ENCODE measurements at regions not wholly inside any gene's neighbourhood (a gene's known extent, or its start where the extent isn't known, plus 50 kb on each side); places are given as distances from the start of the nearest gene placed in this dataset.

DNA sequence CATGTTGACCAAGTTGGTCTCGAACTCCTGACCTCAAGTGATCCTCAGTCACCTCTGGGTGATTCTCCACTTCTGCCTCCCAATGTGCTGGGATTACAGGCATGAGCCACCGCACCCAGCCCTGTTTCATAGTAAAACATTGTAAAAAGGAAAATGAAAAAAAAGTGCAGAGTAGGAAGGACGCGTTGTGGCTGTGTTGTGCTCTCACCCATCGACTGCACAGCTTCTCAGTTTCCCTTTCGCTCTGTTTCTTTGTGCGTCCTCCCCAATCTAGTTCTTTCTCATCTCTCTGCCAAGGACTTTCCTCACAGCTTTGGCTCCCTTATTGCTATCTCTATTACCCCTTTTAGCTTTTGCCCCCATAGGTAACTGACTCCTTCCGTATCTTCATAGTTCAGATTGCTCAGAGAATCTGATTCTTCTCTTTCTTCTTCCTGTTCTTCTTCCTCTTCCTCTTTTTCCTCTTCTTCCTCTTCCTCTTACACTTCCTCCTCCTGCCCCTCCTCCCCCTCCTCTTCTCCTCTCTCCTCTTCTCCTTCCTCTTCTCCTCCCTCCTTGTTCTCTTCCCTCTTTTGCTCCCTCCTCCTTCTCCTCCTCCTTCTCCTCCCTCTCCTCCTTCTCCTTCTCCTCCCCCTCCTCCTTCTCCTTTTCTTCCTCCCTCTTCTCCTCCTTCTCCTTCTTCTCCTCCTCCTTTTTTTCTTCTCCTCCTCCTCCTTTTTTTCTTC, 81.1 kb upstream of the VGLL4 start:
- H3K27ac ChIP-seq (ENCODE audit: insufficient read depth, low read length, poor library complexity, severe bottlenecking), result no peak overlapping the region
- no peaks in the 10 kb centered on the region for H3K27me3 ChIP-seq (replicated peaks; ENCODE audit: control insufficient read depth, insufficient read depth, low read length, poor library complexity, severe bottlenecking)
- H3K4me3 ChIP-seq (ENCODE audit: insufficient read depth, low read depth, low read length, poor library complexity, severe bottlenecking), result no peak overlapping the region
- no peaks in the 10 kb centered on the region for H3K36me3 ChIP-seq (ENCODE audit: control insufficient read depth, insufficient read depth, low read length)
- no peak for DNase-seq
- H3K9me3 ChIP-seq (ENCODE audit: control insufficient read depth, low read length), result no peaks in the 10 kb centered on the region
- peaks cover 3% of the 10 kb centered on the region for H3K4me1 ChIP-seq (ENCODE audit: control insufficient read depth, insufficient read depth, low read length, poor library complexity, severe bottlenecking)

DNA sequence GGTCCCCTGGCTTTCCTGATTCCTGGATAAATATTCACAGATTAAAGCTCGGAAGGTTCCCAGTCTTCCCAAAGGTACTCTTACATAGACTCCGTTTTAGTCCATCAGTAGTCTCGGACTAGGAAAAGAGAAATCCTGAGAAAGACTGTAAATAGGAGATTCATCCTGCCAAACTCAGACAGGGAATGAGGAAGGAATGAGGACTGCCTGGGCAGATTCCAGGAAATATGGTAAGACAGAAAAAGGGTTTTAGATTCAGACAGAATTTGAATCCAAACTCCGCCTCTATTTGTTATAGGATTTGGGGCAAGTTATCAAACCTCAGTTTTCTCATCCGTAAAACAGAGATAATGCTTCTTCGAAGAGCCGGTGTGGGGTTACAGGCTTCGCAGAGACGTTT, 77.8 kb upstream of the VGLL4 start:
- H3K4me3 ChIP-seq (ENCODE audit: insufficient read depth, low read depth, low read length, poor library complexity, severe bottlenecking), result no peak overlapping the region
- DNase-seq, result no peak
- H3K9me3 ChIP-seq (ENCODE audit: control insufficient read depth, low read length), result no peaks in the 10 kb centered on the region
- H3K27ac ChIP-seq (ENCODE audit: insufficient read depth, low read length, poor library complexity, severe bottlenecking), result no peak overlapping the region
- no peaks in the 10 kb centered on the region for H3K36me3 ChIP-seq (ENCODE audit: control insufficient read depth, insufficient read depth, low read length)
- H3K4me1 ChIP-seq (ENCODE audit: control insufficient read depth, insufficient read depth, low read length, poor library complexity, severe bottlenecking), result peaks cover 3% of the 10 kb centered on the region
- no peaks in the 10 kb centered on the region for H3K27me3 ChIP-seq (replicated peaks; ENCODE audit: control insufficient read depth, insufficient read depth, low read length, poor library complexity, severe bottlenecking)

DNA sequence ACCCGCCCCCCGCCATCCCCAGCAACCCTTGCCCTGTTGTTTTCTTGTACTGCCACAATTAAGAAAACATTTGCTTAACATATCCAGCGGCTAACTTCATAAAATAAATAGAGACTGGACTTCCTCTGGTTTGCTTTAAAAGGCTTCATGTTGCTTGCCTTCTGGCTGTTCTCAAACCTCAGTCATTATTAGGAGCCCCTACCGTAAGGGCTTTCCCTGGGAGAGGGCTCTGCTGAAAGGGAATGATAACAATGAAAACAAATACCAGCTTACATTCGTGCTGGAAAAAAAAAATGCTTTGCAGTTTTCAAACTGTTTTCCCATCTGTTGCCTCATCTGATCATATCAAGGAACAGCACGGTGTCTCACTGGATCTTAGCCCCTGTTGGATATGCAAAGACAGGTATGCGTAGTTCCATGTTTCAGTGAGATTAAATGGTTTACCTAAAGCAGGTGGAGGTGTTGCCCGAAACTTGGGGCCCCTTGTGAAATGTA, 77.2 kb upstream of the VGLL4 start:
- Histone ChIP-seq H3K9me3 (ENCODE audit: control insufficient read depth, low read length) (no peaks in the 10 kb centered on the region), H3K27me3 (replicated peaks; ENCODE audit: control insufficient read depth, insufficient read depth, low read length, poor library complexity, severe bottlenecking) (no peaks in the 10 kb centered on the region), H3K27ac (ENCODE audit: insufficient read depth, low read length, poor library complexity, severe bottlenecking) (no peak overlapping the region), H3K36me3 (ENCODE audit: control insufficient read depth, insufficient read depth, low read length) (no peaks in the 10 kb centered on the region), H3K4me3 (ENCODE audit: insufficient read depth, low read depth, low read length, poor library complexity, severe bottlenecking) (peak overlapping the region; percentile 87), H3K4me1 (ENCODE audit: control insufficient read depth, insufficient read depth, low read length, poor library complexity, severe bottlenecking) (peaks cover 3% of the 10 kb centered on the region)
- DNase-seq, result no peak

DNA sequence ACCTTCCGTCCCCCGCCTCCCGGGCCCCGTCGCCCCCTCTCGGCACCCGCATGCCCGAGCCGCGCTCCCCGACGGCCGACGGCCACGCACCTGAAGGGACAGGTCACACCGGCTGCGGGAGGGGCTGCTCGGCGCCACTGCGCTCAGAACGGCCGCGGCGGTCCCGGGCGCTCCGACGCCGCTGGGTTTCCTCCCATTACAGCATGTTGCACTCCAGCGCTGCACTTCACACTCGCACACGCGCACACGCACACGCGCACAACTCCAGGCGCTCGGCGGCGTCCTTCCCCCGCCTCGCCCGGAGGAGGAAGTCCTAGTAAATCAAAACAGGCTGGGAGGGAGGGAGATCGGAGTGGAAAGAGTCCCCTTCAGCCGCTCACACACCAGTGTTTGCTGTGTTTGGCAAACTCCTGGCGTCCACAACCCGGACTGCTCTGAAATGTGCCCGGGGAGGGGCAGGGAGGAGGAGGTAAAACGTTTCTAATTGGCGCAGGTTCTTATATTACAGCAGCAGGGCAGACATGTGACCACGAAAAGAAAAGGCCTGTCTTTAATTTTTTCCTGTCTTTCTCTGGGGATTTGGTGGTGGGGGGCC, 76.7 kb upstream of the VGLL4 start:
- peak overlapping the region; percentile 87 for H3K4me3 ChIP-seq (ENCODE audit: insufficient read depth, low read depth, low read length, poor library complexity, severe bottlenecking)
- H3K9me3 ChIP-seq (ENCODE audit: control insufficient read depth, low read length), result no peaks in the 10 kb centered on the region
- peaks cover 3% of the 10 kb centered on the region for H3K4me1 ChIP-seq (ENCODE audit: control insufficient read depth, insufficient read depth, low read length, poor library complexity, severe bottlenecking)
- no peaks in the 10 kb centered on the region for H3K36me3 ChIP-seq (ENCODE audit: control insufficient read depth, insufficient read depth, low read length)
- no peak overlapping the region for H3K27ac ChIP-seq (ENCODE audit: insufficient read depth, low read length, poor library complexity, severe bottlenecking)
- H3K27me3 ChIP-seq (replicated peaks; ENCODE audit: control insufficient read depth, insufficient read depth, low read length, poor library complexity, severe bottlenecking), result no peaks in the 10 kb centered on the region
- DNase-seq, result peak in 2 of 3 donors; percentile 24 to 41

DNA sequence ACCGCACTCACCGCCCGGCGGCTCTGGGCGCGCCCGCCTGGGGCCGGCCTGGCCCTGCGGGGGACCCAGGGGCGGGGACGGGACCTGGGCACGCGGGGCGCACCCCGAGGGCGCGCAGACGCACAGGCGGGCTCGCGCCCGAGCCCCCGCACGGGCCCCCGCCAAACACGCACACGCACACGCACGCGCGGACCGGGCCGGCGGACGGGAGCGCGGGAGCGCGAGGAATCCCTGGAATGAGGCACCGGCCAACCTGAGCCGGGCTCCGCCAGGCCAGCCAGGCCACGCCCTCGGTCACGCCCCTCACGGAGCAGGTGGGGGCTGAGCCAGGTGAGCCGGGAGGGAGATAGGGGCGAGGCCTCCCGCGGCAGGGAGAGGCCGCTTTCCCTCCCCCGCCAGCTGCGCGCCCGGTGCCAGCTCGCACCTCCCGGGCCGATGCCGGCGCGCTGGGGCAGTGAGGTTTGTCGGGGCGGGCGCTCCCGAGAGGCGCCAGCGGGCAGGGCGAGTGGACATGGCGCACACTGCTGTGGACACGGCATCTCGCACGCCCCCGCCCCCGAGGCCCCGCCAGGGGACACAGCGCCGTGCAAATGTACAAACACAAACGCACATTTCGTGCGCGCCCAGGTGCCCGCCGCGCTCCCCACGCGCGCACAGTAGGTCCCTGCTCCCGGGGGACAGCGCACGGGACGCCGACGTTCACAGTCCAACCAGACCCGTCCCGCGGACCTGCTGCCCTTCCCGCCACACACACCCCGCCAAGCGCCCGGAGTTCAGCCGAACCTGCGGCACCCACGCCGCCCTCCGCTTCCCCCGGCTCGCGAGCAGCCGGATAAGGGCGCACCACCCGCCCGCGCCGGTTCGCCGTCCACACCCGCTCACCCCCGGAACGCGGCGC, 75.9 kb upstream of the VGLL4 start:
- DNase-seq, result peak; percentile 72 to 80 (median 75)
- Histone ChIP-seq H3K27me3 (replicated peaks; ENCODE audit: control insufficient read depth, insufficient read depth, low read length, poor library complexity, severe bottlenecking) (no peaks in the 10 kb centered on the region), H3K4me3 (ENCODE audit: insufficient read depth, low read depth, low read length, poor library complexity, severe bottlenecking) (peak overlapping the region; percentile 87)

DNA sequence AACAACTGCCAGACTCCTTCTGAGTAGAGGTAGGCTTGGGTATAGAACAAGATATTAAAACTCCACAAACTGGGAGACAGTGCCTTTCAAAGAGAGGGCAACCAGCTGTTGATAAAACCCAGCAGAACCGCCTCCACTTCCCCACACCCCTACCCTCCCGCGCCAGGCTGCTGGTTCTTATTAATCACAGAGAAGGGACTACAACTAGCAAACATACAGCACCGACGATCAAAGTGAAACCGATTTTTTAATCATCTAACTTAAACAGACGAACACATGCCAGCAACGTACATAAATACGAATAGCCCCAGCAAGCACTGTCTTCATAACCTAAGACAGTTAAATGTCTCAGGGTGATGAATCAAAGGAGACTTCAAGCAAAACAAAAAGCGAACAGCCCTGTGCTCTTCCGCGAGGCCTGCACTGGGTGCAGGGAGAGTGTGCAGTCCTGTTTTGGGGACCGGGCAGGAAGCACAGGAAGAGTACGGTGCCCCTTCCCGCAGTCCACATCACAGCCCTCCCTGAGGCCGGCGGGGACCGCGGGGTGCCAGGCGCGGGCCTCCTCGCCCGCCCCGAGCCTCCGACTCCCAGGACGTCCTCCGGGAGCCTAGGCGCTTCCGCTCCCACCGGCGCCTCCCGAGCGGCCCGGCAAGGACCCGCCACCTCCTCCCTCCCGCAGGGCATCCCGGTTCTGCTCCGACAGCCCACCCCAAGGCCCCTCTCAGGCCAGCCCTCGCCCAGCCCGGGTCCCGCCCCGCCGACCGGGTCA, 75.1 kb upstream of the VGLL4 start:
- Histone ChIP-seq H3K27me3 (replicated peaks; ENCODE audit: control insufficient read depth, insufficient read depth, low read length, poor library complexity, severe bottlenecking) (no peaks in the 10 kb centered on the region), H3K4me1 (ENCODE audit: control insufficient read depth, insufficient read depth, low read length, poor library complexity, severe bottlenecking) (peaks cover 3% of the 10 kb centered on the region), H3K36me3 (ENCODE audit: control insufficient read depth, insufficient read depth, low read length) (no peaks in the 10 kb centered on the region), H3K4me3 (ENCODE audit: insufficient read depth, low read depth, low read length, poor library complexity, severe bottlenecking) (peak overlapping the region; percentile 87), H3K27ac (ENCODE audit: insufficient read depth, low read length, poor library complexity, severe bottlenecking) (peak overlapping the region; percentile 71), H3K9me3 (ENCODE audit: control insufficient read depth, low read length) (no peaks in the 10 kb centered on the region)
- peak in 1 of 3 donors; percentile 5 for DNase-seq

More for the DNA sequence above, 75.9 kb upstream of the VGLL4 start:
- Histone ChIP-seq H3K4me1 (ENCODE audit: control insufficient read depth, insufficient read depth, low read length, poor library complexity, severe bottlenecking) (peaks cover 3% of the 10 kb centered on the region), H3K27ac (ENCODE audit: insufficient read depth, low read length, poor library complexity, severe bottlenecking) (peak overlapping the region; percentile 71), H3K9me3 (ENCODE audit: control insufficient read depth, low read length) (no peaks in the 10 kb centered on the region), H3K36me3 (ENCODE audit: control insufficient read depth, insufficient read depth, low read length) (no peaks in the 10 kb centered on the region)

DNA sequence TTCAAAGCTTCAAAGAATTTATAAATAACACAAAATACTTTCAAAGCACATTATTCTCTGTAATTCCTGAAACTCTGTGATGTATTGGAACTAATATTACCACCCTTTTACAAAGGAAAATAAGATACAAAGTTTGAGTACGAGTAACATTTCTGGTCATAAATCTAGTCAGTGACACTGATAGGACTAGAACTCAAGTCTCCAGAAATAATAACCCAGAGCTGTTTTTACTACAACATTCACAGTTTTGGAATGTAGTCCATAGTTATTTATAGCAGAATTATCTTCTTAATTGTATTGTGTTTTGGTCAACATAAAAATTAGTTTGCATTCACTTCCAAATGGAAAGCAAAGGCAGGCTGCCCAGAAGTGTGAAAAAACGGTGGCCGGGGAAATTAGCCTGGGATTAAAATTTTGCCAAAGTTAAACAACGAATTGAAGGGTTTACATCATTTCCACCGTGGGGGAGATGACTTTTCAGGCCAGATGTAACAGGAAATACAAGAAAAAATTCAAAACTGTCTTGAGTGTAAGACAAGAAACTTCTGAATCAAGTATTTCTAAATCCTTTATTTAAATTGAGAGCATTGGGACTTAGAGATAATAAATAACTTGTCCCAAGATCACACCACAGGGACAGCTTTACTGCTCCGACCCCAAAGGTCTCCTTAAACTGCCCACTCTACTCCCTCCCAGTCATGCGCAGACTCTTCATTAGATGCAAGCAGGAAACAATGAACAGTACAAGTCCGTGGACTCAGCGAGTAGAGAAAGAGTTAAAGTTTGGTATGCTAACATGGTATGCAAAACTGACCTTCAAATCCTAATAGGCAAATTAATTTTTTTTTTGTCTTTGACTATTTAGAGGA, 74.3 kb upstream of the VGLL4 start:
- H3K4me1 ChIP-seq (ENCODE audit: control insufficient read depth, insufficient read depth, low read length, poor library complexity, severe bottlenecking), result peaks cover 3% of the 10 kb centered on the region
- peak overlapping the region; percentile 71 for H3K27ac ChIP-seq (ENCODE audit: insufficient read depth, low read length, poor library complexity, severe bottlenecking)
- no peaks in the 10 kb centered on the region for H3K36me3 ChIP-seq (ENCODE audit: control insufficient read depth, insufficient read depth, low read length)
- no peaks in the 10 kb centered on the region for H3K9me3 ChIP-seq (ENCODE audit: control insufficient read depth, low read length)
- no peak for DNase-seq
- H3K4me3 ChIP-seq (ENCODE audit: insufficient read depth, low read depth, low read length, poor library complexity, severe bottlenecking), result peak overlapping the region; percentile 87
- H3K27me3 ChIP-seq (replicated peaks; ENCODE audit: control insufficient read depth, insufficient read depth, low read length, poor library complexity, severe bottlenecking), result no peaks in the 10 kb centered on the region

DNA sequence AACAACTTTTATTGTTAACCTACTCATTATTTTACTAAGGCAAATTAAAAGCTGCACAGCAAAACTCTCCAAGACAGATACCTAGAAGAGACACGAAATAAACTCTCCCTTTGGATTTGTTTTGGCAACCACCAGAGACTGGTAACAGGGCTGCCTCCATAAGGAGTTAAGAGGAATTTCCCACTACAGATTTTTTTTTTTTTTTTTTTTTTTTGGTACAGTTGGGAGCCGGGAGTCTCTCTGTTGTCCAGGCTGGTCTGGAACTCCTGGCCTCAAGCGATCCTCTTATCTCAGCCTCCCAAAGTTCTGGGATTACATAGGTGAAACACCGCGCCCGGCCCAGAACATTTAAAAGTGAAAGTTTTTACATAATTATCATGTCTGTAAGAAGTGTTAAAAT, 73.6 kb upstream of the VGLL4 start:
- no peak for DNase-seq
- no peak overlapping the region for H3K4me3 ChIP-seq (ENCODE audit: insufficient read depth, low read depth, low read length, poor library complexity, severe bottlenecking)
- no peaks in the 10 kb centered on the region for H3K36me3 ChIP-seq (ENCODE audit: control insufficient read depth, insufficient read depth, low read length)
- H3K9me3 ChIP-seq (ENCODE audit: control insufficient read depth, low read length), result no peaks in the 10 kb centered on the region
- H3K27me3 ChIP-seq (replicated peaks; ENCODE audit: control insufficient read depth, insufficient read depth, low read length, poor library complexity, severe bottlenecking), result no peaks in the 10 kb centered on the region
- peaks cover 3% of the 10 kb centered on the region for H3K4me1 ChIP-seq (ENCODE audit: control insufficient read depth, insufficient read depth, low read length, poor library complexity, severe bottlenecking)
- no peak overlapping the region for H3K27ac ChIP-seq (ENCODE audit: insufficient read depth, low read length, poor library complexity, severe bottlenecking)

All from effector memory CD4-positive, alpha-beta T cell (primary cell).